ENCODE measurements at regions not wholly inside any gene's neighbourhood (a gene's known extent, or its start where the extent isn't known, plus 50 kb on each side); places are given as distances from the start of the nearest gene placed in this dataset.

GRCh38 chr12:128164533-128164932 lies 102.4 kb upstream of the TMEM132C start (continued):
- no peak for TF ChIP-seq EZH2phosphoT487 (IDR thresholded peaks at IDR 0.05; ENCODE audit: unreplicated experiment)

DNA sequence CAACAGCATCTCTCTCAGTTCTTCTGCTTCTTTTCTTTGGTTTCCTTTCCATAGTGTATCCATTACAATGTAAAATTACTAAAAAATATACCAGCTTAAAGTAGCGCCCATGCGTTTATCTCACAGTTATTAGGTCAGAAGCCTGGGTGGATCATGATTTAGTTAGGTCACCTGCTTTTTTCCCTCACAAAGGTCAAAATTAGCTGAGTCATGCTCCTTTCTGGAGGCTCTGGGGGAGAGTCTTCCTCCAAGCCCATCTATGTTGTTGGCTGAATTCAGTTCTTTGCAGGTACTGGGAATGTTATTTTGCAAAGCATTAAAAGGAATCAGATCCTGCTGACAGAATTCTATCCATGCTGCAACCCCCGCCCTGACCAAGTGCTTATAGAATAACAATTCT lies 101.6 kb upstream of the TMEM132C start:
- no peak for DNase-seq (ENCODE audit: low spot score)
- Histone ChIP-seq H3F3A (replicated peaks; ENCODE audit: low read depth) (no peaks in the 10 kb centered on the region), H3K4me3 (no peak overlapping the region), H3K9me2 (ENCODE audit: insufficient read depth) (no peaks in the 10 kb centered on the region), H3K27me3 (ENCODE audit: insufficient read depth) (no peaks in the 10 kb centered on the region), H3K79me2 (replicated peaks; ENCODE audit: insufficient read depth) (no peaks in the 10 kb centered on the region), H2AFZ (no peak overlapping the region), H3K4me1 (ENCODE audit: insufficient read depth) (no peaks in the 10 kb centered on the region), H3K27ac (ENCODE audit: low read depth) (no peak overlapping the region), H4K20me1 (replicated peaks; ENCODE audit: insufficient read depth) (no peaks in the 10 kb centered on the region), H3K4me2 (no peak overlapping the region), H3K36me3 (ENCODE audit: insufficient read depth) (no peaks in the 10 kb centered on the region; the same call in 1 of the 2 replicates)
- no peak for TF ChIP-seq POLR2AphosphoS5 (IDR thresholded peaks at IDR 0.05; ENCODE audit: low read depth)
- TF ChIP-seq EZH2 (IDR thresholded peaks at IDR 0.05; ENCODE audit: low read depth, unreplicated experiment): no peak
- TF ChIP-seq JUNB (IDR thresholded peaks at IDR 0.05; ENCODE audit: unreplicated experiment): no peak
- no peak for TF ChIP-seq STAT1 (IDR thresholded peaks at IDR 0.05; ENCODE audit: unreplicated experiment)
- TF ChIP-seq CTCF (conservative IDR thresholded peaks at IDR 0.05; ENCODE audit: low read depth in 2 of 2): no peak
- TF ChIP-seq, protein P1, sequence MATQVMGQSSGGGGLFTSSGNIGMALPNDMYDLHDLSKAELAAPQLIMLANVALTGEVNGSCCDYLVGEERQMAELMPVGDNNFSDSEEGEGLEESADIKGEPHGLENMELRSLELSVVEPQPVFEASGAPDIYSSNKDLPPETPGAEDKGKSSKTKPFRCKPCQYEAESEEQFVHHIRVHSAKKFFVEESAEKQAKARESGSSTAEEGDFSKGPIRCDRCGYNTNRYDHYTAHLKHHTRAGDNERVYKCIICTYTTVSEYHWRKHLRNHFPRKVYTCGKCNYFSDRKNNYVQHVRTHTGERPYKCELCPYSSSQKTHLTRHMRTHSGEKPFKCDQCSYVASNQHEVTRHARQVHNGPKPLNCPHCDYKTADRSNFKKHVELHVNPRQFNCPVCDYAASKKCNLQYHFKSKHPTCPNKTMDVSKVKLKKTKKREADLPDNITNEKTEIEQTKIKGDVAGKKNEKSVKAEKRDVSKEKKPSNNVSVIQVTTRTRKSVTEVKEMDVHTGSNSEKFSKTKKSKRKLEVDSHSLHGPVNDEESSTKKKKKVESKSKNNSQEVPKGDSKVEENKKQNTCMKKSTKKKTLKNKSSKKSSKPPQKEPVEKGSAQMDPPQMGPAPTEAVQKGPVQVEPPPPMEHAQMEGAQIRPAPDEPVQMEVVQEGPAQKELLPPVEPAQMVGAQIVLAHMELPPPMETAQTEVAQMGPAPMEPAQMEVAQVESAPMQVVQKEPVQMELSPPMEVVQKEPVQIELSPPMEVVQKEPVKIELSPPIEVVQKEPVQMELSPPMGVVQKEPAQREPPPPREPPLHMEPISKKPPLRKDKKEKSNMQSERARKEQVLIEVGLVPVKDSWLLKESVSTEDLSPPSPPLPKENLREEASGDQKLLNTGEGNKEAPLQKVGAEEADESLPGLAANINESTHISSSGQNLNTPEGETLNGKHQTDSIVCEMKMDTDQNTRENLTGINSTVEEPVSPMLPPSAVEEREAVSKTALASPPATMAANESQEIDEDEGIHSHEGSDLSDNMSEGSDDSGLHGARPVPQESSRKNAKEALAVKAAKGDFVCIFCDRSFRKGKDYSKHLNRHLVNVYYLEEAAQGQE (IDR thresholded peaks at IDR 0.05; ENCODE audit: unreplicated experiment): no peak
- TF ChIP-seq NANOG (IDR thresholded peaks at IDR 0.05; ENCODE audit: borderline replicate concordance): no peak
- no peak for TF ChIP-seq ETS1 (IDR thresholded peaks at IDR 0.05)
- no peak for TF ChIP-seq ZNF114 (CRISPR knock-in tag; IDR thresholded peaks at IDR 0.05)
- Mint-ChIP-seq H3K4me3 (no peak overlapping the region), H3K27ac (no peak overlapping the region), H3K4me1 (no peaks in the 10 kb centered on the region), H3K9me3 (peaks cover 20% of the 10 kb centered on the region; the same call in 2 of the 3 replicates), H3K36me3 (ENCODE audit: low read depth) (peaks cover 35% of the 10 kb centered on the region), H3K27me3 (ENCODE audit: insufficient read depth, low read depth, poor library complexity) (peaks cover 5% of the 10 kb centered on the region)
- no peak for ATAC-seq
